GM21367 (cell line): ENCODE measurements at regions not wholly inside any gene's neighbourhood (a gene's known extent, or its start where the extent isn't known, plus 50 kb on each side); places are given as distances from the start of the nearest gene placed in this dataset.

Source experiments
- ATAC-seq: cut with Tn5 transposase; IDR thresholded peaks from one replicate; pipeline ENCODE4 v1.9.1; 2021; ENCODE audit not compliant: unreplicated experiment

DNA sequence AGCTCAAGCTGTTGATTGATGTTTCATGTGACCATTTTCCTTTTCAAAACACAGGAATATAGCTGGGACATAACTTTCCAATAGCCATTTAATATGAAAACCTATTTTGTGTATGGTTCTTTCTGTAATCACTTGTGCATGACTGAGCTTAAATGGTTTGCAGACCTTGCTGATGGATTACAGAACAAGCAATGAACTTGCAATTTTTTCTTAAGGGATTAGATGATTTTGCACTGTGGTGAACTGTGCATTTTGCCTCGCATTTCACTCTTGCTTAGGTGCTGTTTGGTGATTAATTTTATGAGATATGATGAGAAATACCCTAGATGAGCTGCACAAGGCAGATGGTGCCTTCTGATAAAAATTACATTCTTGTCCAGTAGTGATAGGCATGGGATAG is 419.0 kb upstream of the FBXO33 start:
- no peak for ATAC-seq

DNA sequence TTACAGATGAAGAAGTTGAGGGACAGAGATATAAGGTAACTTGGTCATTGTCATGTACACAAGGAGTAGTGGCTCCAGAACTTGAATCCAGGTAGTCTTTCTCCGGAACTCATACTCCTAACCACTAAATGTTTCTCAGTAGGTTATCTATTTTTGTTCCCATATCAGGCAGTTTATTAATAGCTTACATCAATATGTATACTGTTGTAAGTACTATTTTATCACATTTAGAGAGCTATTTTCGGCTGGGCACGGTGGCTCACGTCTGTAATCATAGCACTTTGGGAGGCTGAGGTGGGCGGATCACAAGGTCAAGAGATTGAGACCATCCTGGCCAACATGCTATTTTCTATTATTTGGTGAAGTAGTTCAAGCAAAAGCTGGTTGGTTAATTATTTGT is 415.6 kb upstream of the FBXO33 start:
- no peak for ATAC-seq

DNA sequence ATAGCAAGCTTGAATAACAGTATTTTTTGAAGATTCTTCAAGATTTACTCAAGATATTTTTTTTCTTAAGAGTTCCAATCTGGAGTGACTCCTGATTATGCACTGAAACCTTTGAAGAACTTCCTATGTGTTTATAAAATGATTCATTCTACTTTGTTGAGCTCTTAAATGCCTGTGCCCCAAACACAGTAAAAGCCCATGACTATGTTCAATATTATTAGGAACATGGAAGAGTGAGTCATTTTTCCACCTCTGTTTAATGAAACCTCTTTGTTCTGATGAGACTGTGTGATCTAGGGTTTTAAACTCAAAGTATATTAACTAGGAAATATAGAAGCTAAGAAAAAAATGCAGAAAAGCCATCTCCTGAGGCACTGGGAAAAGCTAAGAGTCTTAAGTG is 415.0 kb upstream of the FBXO33 start:
- no peak for ATAC-seq

DNA sequence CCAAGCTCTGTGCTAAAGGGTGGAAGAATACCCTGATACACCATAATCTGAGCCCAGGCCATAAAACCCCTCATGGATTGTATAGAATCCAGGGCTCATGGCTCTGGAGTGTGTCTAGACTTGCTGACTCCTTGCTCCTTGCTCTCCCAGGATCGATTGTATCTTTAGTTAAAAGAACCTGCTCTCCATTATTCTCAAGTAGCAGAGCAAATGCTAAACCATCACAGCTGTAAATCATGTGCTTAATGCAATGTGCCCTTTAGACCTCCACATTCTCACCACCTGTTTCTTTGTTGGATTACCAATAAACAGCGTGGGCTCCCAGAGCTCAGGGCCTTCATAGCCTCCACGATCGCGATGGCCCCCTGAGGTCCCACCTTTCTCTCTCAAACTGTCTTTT is 411.6 kb upstream of the FBXO33 start:
- ATAC-seq: no peak

DNA sequence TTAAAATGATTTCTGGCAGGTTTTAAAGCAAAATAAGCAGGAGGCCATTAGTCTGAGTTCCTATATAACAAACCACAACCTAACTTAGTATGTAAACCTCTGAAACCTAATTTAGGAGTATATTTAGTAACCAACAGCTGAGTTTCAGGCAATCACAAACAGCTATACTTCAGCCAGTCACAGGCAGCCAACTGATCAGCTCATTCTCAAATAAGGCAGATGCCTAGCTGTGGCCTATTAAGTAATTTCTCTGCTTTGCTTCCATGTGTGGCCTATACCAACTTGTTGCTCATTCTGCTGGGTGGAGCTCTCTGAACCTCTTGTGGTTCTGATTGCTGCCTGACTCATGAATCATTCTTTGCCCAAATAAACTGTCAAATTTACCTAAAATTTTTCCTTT is 408.9 kb upstream of the FBXO33 start:
- ATAC-seq: no peak

DNA sequence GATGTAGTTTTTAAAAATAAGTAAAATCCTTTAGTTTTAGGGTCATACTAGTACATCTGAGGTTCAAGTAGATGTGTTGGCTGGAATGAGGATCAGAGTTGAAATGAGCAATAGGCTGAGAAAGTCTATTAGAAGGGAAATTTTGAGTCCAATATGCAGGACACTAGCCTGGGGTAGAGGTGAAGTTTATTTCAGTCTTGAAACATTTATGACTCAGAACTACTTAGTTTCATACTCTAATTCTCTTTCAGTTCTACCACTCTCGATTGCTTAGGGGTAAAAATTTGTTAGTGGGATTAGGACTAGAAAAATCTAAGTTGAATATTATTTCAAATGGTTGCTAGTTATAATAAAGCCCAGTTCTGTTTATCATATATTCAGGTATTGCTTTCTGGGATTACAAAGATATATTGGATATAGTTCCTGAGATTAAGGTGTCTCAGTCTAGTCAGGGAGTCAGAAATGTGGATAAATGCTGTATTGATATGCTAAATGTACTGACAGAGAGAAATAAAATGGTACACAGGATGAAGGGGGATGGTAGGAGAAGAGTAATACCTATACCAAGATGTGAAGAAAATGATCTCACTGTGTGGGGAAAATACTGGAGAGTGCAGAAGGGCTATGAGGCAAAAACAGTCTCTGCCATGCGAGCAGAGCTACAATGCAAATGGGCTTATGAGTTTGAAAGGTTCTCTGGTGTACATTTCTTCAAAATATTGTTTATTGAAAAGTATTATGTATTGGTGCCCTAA is 395.8 kb upstream of the FBXO33 start:
- ATAC-seq: peak; percentile 92

DNA sequence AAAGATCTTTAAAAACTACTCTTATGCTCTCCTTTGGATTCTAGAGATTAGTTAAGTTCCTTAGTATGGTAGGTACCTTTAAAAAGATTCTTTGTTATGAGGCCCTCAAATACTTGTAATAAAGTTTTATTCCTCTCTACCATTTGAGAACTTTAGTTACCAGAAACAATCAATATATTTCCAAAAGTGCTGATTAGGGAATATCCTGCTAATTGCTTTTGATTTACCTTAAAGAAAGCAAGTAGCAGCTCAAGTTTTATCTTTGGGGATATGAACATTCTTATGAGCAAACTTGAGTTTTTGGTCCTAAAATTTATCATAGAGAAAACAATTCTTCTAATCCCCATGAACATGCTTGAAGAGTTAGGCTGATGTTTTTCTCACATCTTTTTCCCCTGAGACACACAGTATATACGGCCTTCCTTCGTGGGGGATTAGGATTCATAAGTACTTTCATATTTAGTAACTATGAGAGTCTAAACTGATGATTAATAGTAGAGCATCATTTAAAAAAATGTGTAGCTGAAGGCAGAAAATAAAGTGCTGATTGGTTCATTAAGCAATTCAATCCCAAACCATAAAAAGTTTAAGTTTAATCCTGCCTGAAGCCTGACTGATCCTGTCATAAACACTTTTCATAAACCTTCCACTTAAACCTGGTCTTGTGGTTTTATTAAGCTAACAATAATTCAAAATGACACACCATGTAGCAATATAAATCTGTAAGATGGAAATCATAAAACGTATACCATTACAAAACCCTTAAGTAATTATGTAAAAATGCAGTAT is 380.5 kb upstream of the FBXO33 start:
- no peak for ATAC-seq

DNA sequence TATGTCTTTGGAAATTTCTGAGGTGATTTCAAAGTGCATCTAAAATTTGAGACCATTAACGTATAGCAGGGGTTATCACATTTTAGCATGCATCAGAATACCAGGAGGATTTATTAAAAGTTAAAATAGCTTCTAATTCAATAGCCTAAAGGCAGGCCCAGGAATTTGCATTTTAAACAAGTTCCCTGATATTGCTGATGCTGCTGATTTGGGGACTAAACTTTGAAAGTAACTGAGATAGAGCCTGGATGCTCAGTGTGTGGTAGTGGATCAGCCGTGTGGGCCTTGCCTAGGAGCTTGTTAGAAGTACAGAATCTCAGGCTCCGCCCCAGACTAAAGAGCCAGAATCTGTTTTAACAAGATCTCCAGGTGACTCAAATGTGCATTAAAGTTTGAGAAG is 375.0 kb upstream of the FBXO33 start:
- no peak for ATAC-seq

DNA sequence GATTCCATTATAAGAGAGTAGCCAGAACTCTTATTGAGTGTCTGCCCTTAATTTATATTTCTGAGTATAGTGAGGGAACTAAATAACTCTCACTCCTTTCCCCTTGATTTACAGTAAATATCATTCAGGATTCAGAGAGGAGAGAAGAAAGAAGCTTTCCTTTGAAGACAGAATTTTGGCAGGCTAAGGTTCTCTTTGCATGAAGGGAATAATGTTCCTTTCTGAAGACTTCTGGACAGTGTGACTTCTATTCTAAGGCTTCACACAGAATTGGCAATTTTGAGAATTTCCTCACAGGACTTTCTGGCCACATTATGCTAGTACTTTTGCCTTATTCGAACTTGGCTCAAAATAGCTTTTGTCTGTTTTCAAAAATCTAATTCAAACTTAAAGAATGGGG is 352.2 kb upstream of the FBXO33 start:
- ATAC-seq: no peak

DNA sequence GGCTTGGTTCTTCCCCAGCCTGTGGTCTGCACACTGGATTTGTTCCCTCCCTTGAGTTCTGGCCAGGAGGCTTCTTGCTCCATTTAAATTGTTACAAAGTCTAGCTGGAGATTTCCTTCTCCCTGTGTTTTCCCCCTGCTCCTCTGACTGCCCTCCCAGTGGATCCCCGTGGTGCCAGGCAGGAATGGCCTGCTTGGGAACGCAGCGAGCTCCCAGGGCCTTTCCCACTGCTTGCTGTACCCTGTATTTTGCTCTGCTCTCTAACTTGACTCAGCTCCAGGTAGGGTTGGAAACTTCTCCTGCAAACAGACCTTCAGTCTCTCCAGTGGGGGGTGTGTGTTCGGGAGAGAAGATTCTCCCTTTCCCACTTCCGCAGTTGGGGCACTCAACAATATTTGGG is 349.2 kb upstream of the FBXO33 start:
- no peak for ATAC-seq

DNA sequence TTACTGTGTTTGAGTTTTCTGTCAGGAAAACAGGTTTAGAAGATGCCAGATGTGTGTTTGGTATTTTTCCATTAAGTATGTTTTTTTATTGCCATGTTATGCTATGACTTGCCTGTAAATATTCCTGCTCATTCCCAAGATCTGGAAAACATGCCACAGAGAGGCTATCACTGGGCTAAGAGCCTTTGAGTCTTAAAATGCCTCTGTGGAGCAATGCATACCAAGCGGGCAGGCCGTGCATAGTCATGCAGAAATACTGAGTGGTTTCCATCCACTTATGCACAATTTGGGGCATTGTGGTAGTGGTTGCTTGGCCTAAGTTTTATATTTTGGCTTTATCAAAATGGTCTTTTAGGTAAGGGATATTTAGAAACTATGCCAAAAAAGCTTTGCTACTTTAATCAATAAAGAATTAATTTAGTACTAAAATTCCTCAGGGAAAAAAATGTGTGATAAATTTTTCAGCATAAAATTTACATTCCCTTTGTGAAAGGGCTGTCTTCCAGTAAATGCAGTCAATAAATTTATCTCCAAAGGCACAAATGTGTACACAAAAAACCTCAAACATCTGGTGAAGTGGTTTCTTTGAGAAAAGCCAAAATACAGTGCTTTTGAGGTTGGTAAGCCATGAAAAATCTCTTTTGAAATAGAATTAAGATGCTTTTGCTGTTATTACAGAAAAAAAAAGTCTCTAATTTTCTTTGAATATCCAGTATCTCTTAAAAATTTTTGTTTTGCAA is 341.3 kb upstream of the FBXO33 start:
- ATAC-seq: no peak

DNA sequence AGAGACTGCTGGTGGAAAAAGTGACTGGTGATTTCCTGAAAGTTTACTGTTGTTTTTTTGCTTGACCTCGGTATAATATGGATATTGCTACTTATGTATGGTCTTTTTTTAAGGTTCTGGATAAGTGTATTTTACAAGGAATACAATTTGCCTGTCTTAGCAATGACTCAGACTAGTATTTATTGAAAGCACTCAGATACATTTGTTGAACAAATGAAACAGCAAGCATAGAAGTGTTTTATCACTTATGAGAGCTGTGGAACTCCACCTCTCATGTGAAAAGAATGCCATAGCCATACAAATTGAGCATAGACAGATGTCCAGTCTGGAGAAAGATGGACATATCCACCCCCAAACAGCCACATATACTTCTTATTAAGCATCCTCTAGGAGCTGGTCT is 340.4 kb upstream of the FBXO33 start:
- ATAC-seq: no peak

DNA sequence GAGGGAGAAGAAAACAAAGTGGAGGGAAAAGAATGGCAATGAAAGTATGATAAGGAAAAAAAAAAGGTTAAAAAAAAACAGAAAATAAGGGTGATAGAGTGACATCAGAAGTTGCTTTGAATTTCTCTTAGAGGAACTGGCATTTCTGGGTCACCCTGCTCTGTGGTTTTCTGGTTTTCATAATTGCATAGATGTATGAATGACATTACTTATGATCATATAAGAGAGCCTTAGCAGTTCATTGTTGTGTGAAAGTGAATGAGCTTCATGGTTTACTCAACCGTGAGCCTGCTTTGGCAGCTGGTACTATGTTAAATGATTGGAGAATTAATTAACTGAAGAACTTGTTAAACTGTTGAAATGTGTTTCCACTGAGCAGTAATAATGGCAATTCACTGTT is 336.4 kb upstream of the FBXO33 start:
- no peak for ATAC-seq

DNA sequence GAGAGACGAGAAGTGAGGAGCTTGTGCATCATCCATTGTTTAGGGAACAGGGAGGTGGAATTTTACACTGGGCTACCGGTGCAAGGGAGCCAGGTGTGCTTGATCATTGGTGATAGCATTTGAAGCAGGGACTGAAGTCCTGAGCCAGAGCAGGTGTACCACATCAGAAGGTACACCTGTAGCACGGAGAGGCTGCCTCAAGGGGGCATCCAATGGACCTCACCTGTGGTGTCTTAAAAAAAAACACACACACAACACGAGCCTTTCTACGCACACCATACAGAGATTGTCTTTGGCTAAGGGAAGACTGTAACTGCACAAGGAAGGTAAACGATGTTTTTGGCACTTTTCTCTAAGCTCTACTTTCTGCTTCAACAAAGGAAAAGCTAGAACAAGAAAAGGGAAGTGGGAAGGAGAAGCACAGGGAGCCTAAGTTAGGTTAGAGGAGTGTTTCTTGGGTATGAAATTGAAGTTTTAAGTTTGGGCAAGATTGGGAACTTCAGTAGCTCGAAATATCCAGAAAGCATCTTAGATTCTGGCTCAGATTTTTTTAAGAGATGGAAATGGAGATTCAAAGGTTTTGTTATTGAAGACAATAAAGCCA is 334.3 kb upstream of the FBXO33 start:
- no peak for ATAC-seq

DNA sequence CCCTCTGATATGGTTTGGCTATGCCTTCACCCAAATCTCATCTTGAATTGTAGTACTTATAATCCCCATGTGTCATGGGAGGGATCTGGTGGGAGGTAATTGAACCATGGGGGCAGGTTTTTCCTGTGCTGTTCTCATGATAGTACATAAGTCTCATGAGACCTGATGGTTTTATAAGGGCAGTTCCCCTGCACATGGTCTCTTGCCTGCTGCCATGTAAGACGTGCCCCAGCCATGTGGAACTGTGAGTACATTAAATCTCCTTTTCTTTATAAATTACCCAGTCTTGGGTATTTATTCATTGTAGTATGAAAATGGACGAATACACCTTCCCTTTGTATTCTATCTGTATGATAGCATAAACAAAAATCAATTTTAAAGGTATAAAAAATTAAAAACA is 333.4 kb upstream of the FBXO33 start:
- no peak for ATAC-seq

DNA sequence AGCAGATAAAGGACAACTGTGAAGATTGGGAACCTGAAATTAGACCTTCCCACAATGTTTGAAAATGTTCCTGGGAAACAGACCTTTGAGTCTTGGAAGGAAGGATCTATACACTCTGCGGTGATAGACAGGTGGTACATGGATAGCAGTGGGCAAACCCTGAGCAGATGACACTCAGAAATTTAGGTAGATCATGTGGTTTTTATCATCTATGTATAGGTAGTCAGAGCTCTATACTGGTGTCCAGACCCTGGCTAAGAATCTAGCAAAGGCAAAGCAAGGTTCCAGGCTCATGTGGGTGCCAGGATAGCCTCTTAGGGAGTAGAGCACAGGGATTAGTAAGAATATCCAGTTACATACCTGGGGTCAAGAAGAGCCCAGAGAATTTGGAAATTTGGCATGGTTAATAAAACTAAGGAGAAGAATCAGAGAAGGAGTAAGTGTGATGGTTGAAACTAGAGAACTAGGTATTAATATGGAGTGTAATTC is 331.2 kb upstream of the FBXO33 start:
- ATAC-seq: no peak

DNA sequence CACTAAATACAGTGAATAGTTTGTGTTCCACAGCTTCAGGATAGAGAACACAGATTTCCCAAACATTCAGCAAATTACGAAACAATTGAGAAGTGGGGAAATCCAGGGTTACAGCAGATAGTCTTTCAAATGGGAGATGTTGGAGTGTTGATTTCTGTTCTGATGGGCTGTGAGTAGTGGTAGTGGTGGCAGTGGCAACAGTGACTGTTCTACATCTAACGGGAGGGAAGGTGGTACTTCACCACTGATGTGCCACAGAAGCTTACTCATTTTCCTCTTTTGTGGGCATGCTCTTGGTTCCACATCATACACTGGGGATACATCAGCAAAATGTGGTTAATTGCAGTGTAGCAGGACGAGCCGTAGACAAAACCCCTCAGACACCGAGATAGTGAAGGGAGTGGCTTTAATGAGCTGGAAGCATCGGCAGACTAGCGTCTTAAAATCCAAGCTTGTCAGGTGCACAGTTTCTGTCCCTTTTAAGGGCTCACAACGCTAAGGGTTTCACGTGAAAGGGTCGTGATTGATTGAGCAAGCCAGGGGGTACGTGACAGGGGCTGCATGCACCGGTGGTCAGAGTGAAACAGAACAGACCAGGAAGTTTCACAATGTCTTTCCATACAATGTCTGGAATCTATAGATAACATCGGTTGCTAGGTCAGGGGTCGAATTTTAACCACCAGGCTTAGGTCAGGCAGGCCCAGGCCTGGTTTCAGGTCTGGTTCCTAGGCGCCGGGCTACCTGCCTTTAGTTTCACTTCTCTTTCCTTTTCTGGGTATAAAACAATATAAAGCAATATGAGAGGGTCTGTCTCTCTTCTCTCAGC is 330.6 kb upstream of the FBXO33 start:
- ATAC-seq: peak; percentile 58

DNA sequence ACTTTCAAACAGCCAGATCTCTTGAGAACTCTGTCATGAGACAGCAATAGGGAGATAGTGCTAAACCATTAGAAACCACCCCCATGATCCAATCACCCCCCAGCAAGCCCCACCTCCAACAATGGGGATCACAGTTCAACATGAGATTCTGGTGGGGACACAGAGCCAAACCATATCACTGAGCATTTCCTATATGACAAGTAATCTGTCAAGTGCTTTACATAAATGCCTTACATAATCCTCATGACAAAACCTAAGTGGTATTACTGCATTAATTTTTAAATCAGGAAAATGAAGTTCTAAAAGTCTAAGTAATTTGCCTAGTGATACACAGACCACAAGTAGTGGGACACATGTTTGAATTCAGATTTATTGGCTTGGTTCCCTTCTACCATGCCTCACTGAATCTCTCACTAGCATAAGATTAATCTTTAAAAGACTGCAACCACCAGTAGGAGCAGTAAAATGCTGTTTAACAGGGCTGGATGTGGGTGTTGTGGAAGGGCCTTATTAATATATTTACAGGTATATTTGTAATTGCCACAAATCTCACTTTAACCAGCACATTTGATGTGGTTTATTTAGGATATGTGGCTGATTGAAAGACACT is 323.1 kb upstream of the FBXO33 start:
- peak; percentile 63 for ATAC-seq

DNA sequence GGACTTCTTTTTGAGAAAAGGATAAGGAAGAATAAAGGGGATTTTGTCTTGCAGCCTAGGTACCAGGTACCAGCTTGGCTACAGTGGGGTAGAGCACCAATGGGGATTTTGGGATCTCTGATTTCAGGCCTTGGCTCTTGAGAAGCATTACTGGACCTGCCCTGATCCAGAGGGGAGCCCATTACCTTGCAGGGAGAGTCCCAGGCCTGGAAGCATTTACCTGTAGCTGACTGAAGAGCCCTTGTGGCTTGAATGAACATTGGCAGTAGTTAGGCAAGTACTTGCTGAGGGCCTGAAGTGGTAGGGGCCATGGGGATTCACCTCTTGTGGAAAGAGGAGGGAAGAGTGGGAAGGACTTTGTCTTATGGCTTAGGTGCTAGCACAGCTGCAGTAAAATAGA is 308.2 kb upstream of the FBXO33 start:
- ATAC-seq: no peak

DNA sequence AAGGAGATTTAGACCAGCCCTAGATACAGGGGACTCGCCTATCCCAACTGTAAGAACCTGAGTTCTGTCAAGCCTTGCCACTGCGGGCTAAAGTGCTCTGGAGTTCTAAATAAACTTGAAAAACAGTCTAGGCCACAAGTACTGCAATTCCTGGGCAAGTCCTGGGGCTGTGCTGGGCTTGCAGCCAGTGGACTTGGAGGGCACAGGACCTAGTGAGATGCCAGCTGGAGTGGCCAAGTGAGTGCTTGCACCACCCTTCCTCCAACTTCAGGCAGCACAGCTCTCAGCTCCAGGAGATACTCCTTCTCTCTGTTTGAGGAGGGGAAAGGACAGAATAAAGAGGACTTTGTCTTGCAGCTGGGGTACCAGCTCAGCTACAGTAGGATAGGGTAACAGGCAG is 307.6 kb upstream of the FBXO33 start:
- ATAC-seq: no peak
